Suprapubic skin (tissue), 3 donors: ENCODE measurements at regions not wholly inside any gene's neighbourhood (a gene's known extent, or its start where the extent isn't known, plus 50 kb on each side); places are given as distances from the start of the nearest gene placed in this dataset.

Source experiments
- EP300 ChIP-seq: sonication (generic); formaldehyde crosslinking; IDR thresholded peaks from one replicate; pipeline ENCODE4 v1.6.1; 2017; ENCODE audit warnings: antibody characterized with exemption
- POLR2A ChIP-seq, 2 donors: fragments of 450-650 bp; IDR thresholded peaks; one replicate each; pipeline ENCODE4 v1.6.1; 2017; ENCODE audit warnings: antibody characterized with exemption in 2 of 2, mild to moderate bottlenecking in 2 of 2, moderate library complexity in 2 of 2
- TF ChIP-seq, protein P1 (sequence below), 2 donors: fragments of 200-600 bp in 1 of 2; fragments of 450-650 bp in 1 of 2; sonication (generic) in 1 of 2; IDR thresholded peaks; one replicate each; pipeline ENCODE4 v1.5.1; 2016 to 2019; ENCODE audit warnings: antibody characterized with exemption in 2 of 2, mild to moderate bottlenecking in 1 of 2, moderate library complexity in 1 of 2

DNA sequence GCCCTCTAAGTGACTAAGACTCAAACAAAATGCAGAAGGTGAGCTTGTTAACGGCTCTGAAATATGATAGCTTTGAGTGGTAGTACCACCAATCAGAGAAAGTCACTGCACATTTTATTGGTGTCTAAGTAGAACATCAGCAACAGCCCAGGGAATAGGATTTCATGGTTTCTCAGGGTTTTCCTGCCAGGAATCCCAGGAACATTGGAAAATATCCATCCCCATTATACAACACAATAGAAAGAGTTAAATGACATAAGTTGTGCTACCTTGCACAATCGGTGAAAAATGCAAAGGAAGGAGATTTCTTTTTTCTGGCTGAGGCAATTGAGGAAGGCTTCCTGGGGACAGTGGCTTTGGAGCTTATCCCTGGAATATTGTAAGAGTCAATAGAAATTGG is 283.1 kb downstream of the HLX start:
- TF ChIP-seq, protein P1, sequence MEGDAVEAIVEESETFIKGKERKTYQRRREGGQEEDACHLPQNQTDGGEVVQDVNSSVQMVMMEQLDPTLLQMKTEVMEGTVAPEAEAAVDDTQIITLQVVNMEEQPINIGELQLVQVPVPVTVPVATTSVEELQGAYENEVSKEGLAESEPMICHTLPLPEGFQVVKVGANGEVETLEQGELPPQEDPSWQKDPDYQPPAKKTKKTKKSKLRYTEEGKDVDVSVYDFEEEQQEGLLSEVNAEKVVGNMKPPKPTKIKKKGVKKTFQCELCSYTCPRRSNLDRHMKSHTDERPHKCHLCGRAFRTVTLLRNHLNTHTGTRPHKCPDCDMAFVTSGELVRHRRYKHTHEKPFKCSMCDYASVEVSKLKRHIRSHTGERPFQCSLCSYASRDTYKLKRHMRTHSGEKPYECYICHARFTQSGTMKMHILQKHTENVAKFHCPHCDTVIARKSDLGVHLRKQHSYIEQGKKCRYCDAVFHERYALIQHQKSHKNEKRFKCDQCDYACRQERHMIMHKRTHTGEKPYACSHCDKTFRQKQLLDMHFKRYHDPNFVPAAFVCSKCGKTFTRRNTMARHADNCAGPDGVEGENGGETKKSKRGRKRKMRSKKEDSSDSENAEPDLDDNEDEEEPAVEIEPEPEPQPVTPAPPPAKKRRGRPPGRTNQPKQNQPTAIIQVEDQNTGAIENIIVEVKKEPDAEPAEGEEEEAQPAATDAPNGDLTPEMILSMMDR (IDR thresholded peaks at IDR 0.05), result no peak
- no peak for TF ChIP-seq POLR2A (IDR thresholded peaks at IDR 0.05)
- no peak for TF ChIP-seq EP300
